ENCODE measurements at regions not wholly inside any gene's neighbourhood (a gene's known extent, or its start where the extent isn't known, plus 50 kb on each side); places are given as distances from the start of the nearest gene placed in this dataset.

GRCh38 chr4:162443510-162443909 is 279.7 kb upstream of the FSTL5 start:
- Histone ChIP-seq H3K27me3 (ENCODE audit: control insufficient read depth, insufficient read depth, low read length) (no peaks in the 10 kb centered on the region), H3K4me1 (ENCODE audit: control insufficient read depth, insufficient read depth, low read length) (no peaks in the 10 kb centered on the region), H3K9ac (ENCODE audit: low read depth, low read length) (no peak overlapping the region), H3K36me3 (ENCODE audit: control insufficient read depth, insufficient read depth, low read length) (no peaks in the 10 kb centered on the region), H3K4me3 (ENCODE audit: low read depth, low read length) (no peak overlapping the region), H3K9me3 (ENCODE audit: control insufficient read depth, insufficient read depth, low read length) (no peaks in the 10 kb centered on the region), H3K27ac (ENCODE audit: low read depth, low read length) (no peak overlapping the region)

GRCh38 chr4:162442128-162442527 is 278.3 kb upstream of the FSTL5 start:
- no peaks in the 10 kb centered on the region for H3K36me3 ChIP-seq (ENCODE audit: control insufficient read depth, insufficient read depth, low read length)
- H3K9ac ChIP-seq (ENCODE audit: low read depth, low read length) = no peak overlapping the region
- H3K9me3 ChIP-seq (ENCODE audit: control insufficient read depth, insufficient read depth, low read length) = no peaks in the 10 kb centered on the region
- no peaks in the 10 kb centered on the region for H3K27me3 ChIP-seq (ENCODE audit: control insufficient read depth, insufficient read depth, low read length)
- H3K4me1 ChIP-seq (ENCODE audit: control insufficient read depth, insufficient read depth, low read length) = no peaks in the 10 kb centered on the region
- no peak overlapping the region for H3K4me3 ChIP-seq (ENCODE audit: low read depth, low read length)
- H3K27ac ChIP-seq (ENCODE audit: low read depth, low read length) = no peak overlapping the region

- Histone ChIP-seq H3K4me3 (ENCODE audit: low read depth, low read length) (no peak overlapping the region), H3K9ac (ENCODE audit: low read depth, low read length) (no peak overlapping the region), H3K4me1 (ENCODE audit: control insufficient read depth, insufficient read depth, low read length) (no peaks in the 10 kb centered on the region), H3K27me3 (ENCODE audit: control insufficient read depth, insufficient read depth, low read length) (no peaks in the 10 kb centered on the region), H3K9me3 (ENCODE audit: control insufficient read depth, insufficient read depth, low read length) (no peaks in the 10 kb centered on the region), H3K27ac (ENCODE audit: low read depth, low read length) (no peak overlapping the region), H3K36me3 (ENCODE audit: control insufficient read depth, insufficient read depth, low read length) (no peaks in the 10 kb centered on the region)
Measured at GRCh38 chr4:162422312-162422711, 258.5 kb upstream of the FSTL5 start.

DNA sequence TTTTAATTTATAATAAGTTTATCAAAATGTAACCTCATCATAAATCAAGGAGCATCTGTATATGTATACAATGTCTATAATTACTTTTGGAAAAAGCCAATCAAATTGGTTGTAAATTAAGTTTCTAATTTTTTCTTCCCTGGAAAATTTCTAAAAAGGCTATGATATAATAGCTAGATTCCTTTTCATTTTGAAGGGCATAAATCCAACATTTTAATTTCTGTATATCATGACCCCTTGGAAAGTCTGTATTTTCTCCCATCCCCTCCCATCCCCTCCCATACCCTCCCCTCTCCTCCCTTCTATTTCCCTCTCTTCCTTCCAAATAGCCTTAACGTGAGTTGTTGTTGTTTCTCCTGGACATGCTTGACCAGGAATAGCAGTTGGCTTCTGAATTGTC is 247.1 kb upstream of the FSTL5 start:
- H3K9ac ChIP-seq (ENCODE audit: low read depth, low read length) = no peak overlapping the region
- no peak overlapping the region for H3K4me3 ChIP-seq (ENCODE audit: low read depth, low read length)
- no peaks in the 10 kb centered on the region for H3K27me3 ChIP-seq (ENCODE audit: control insufficient read depth, insufficient read depth, low read length)
- no peak overlapping the region for H3K27ac ChIP-seq (ENCODE audit: low read depth, low read length)
- H3K9me3 ChIP-seq (ENCODE audit: control insufficient read depth, insufficient read depth, low read length) = no peaks in the 10 kb centered on the region
- H3K4me1 ChIP-seq (ENCODE audit: control insufficient read depth, insufficient read depth, low read length) = no peaks in the 10 kb centered on the region
- H3K36me3 ChIP-seq (ENCODE audit: control insufficient read depth, insufficient read depth, low read length) = no peaks in the 10 kb centered on the region

DNA sequence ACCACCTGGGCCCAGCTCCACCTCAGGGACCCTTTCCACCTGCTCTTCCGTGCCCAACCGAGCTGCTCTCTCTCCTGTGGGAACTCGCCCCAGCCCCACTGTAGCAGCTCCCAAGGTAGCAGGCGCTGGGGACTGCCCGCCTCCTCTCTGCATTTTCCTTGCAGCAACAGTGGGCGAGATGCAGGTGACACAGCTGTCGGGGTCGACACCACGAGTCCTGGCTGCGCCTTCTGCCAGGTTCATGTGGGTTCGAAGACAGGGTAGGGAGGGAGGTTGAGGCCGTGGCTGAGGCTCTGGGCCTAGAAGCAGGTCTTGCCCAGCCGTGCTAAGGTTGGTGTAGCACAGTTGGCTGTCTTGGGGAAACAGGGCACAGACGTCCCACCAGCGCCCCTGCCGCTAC is 245.2 kb upstream of the FSTL5 start:
- no peak overlapping the region for H3K27ac ChIP-seq (ENCODE audit: low read depth, low read length)

DNA sequence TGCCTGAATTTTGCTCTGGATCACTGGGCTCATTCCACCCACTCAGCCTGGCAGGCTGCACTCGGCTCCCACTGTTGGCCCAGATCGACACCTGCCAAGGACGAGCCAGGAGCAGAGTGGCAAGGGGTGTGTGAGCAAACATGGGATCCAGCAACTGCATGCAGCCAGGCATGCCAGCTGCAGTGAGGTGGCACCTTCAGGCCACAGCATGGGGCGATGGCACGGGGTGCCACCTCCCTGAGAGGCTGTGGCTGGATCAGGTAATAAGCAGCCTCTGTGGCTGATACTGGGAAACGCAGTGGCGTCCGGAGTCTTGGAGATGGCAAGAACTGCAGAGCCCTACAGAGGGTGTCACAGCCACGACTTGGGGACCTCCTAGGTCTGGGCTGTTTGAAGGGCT is 244.5 kb upstream of the FSTL5 start:
- H3K4me3 ChIP-seq (ENCODE audit: low read depth, low read length) = no peak overlapping the region
- no peaks in the 10 kb centered on the region for H3K36me3 ChIP-seq (ENCODE audit: control insufficient read depth, insufficient read depth, low read length)
- no peaks in the 10 kb centered on the region for H3K27me3 ChIP-seq (ENCODE audit: control insufficient read depth, insufficient read depth, low read length)
- H3K4me1 ChIP-seq (ENCODE audit: control insufficient read depth, insufficient read depth, low read length) = no peaks in the 10 kb centered on the region
- H3K9me3 ChIP-seq (ENCODE audit: control insufficient read depth, insufficient read depth, low read length) = no peaks in the 10 kb centered on the region
- H3K27ac ChIP-seq (ENCODE audit: low read depth, low read length) = no peak overlapping the region
- H3K9ac ChIP-seq (ENCODE audit: low read depth, low read length) = no peak overlapping the region

More for the DNA sequence above, 245.2 kb upstream of the FSTL5 start:
- Histone ChIP-seq H3K9ac (ENCODE audit: low read depth, low read length) (no peak overlapping the region), H3K9me3 (ENCODE audit: control insufficient read depth, insufficient read depth, low read length) (no peaks in the 10 kb centered on the region), H3K4me3 (ENCODE audit: low read depth, low read length) (no peak overlapping the region), H3K4me1 (ENCODE audit: control insufficient read depth, insufficient read depth, low read length) (no peaks in the 10 kb centered on the region), H3K36me3 (ENCODE audit: control insufficient read depth, insufficient read depth, low read length) (no peaks in the 10 kb centered on the region), H3K27me3 (ENCODE audit: control insufficient read depth, insufficient read depth, low read length) (no peaks in the 10 kb centered on the region)

DNA sequence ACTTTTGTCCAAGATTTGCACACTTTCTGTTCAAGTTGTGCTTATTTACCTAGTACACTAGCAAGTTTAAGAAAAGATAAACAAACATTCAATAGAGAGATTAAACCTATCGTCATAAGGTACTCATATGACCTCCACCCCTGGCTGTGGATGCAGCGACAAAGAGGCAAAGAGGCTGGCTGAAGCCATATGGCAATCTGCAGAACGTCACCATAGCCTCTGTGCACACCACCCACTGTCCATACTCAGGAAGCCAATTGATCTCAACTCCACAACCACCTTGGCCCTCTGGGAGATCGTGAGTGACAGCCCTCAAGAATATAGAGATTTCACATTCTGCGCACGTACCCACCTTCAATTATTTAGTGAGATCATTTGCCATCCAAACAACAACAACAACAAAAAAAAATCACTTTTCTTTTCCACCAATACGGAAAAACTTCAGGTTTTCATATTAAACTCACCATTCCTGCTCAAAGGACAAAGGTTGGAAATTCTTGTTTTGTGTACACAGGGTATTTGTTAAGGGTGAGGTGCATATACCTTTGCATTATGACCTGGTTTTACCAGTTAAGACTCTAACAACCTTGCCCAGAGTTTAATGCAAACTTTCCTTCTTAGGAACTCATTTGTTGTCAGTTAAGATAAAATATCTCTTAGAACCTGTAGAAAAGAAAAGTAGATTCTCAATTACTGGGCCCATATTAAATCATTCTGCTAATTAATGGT is 243.0 kb upstream of the FSTL5 start:
- H3K4me3 ChIP-seq (ENCODE audit: low read depth, low read length) = no peak overlapping the region
- H3K27me3 ChIP-seq (ENCODE audit: control insufficient read depth, insufficient read depth, low read length) = no peaks in the 10 kb centered on the region
- H3K4me1 ChIP-seq (ENCODE audit: control insufficient read depth, insufficient read depth, low read length) = no peaks in the 10 kb centered on the region
- H3K36me3 ChIP-seq (ENCODE audit: control insufficient read depth, insufficient read depth, low read length) = no peaks in the 10 kb centered on the region
- H3K9ac ChIP-seq (ENCODE audit: low read depth, low read length) = no peak overlapping the region
- H3K27ac ChIP-seq (ENCODE audit: low read depth, low read length) = no peak overlapping the region
- no peaks in the 10 kb centered on the region for H3K9me3 ChIP-seq (ENCODE audit: control insufficient read depth, insufficient read depth, low read length)

DNA sequence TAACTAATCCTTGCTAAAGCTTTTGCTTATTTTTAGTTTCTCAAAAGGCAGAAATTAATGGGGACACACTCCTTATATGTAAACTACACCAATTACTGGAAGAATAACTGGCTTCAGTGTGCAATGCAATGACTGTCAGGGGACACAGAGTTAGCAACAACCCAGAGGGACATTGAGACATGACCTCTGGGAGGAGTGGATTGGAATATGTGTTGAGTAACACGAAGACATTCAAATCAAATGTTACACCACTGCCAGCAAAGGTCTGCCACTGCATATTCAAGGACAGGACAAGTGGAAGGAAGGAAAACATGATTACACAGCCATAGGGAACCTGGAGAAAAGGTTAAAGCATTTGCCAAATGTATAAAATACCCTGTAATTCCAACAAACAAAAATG is 240.1 kb upstream of the FSTL5 start:
- H3K9me3 ChIP-seq (ENCODE audit: control insufficient read depth, insufficient read depth, low read length) = no peaks in the 10 kb centered on the region
- H3K9ac ChIP-seq (ENCODE audit: low read depth, low read length) = no peak overlapping the region
- no peaks in the 10 kb centered on the region for H3K27me3 ChIP-seq (ENCODE audit: control insufficient read depth, insufficient read depth, low read length)
- H3K27ac ChIP-seq (ENCODE audit: low read depth, low read length) = no peak overlapping the region
- H3K4me3 ChIP-seq (ENCODE audit: low read depth, low read length) = no peak overlapping the region
- no peaks in the 10 kb centered on the region for H3K4me1 ChIP-seq (ENCODE audit: control insufficient read depth, insufficient read depth, low read length)
- H3K36me3 ChIP-seq (ENCODE audit: control insufficient read depth, insufficient read depth, low read length) = no peaks in the 10 kb centered on the region

GRCh38 chr4:162403419-162403818 is 239.6 kb upstream of the FSTL5 start:
- H3K36me3 ChIP-seq (ENCODE audit: control insufficient read depth, insufficient read depth, low read length) = no peaks in the 10 kb centered on the region
- no peaks in the 10 kb centered on the region for H3K9me3 ChIP-seq (ENCODE audit: control insufficient read depth, insufficient read depth, low read length)
- H3K27ac ChIP-seq (ENCODE audit: low read depth, low read length) = no peak overlapping the region
- H3K9ac ChIP-seq (ENCODE audit: low read depth, low read length) = no peak overlapping the region
- H3K27me3 ChIP-seq (ENCODE audit: control insufficient read depth, insufficient read depth, low read length) = no peaks in the 10 kb centered on the region
- no peak overlapping the region for H3K4me3 ChIP-seq (ENCODE audit: low read depth, low read length)
- no peaks in the 10 kb centered on the region for H3K4me1 ChIP-seq (ENCODE audit: control insufficient read depth, insufficient read depth, low read length)

GRCh38 chr4:162401021-162401420 is 237.2 kb upstream of the FSTL5 start:
- Histone ChIP-seq H3K27ac (ENCODE audit: low read depth, low read length) (no peak overlapping the region), H3K4me1 (ENCODE audit: control insufficient read depth, insufficient read depth, low read length) (no peaks in the 10 kb centered on the region), H3K4me3 (ENCODE audit: low read depth, low read length) (no peak overlapping the region), H3K9ac (ENCODE audit: low read depth, low read length) (no peak overlapping the region), H3K36me3 (ENCODE audit: control insufficient read depth, insufficient read depth, low read length) (no peaks in the 10 kb centered on the region), H3K9me3 (ENCODE audit: control insufficient read depth, insufficient read depth, low read length) (no peaks in the 10 kb centered on the region), H3K27me3 (ENCODE audit: control insufficient read depth, insufficient read depth, low read length) (no peaks in the 10 kb centered on the region)

- Histone ChIP-seq H3K4me1 (ENCODE audit: control insufficient read depth, insufficient read depth, low read length) (no peaks in the 10 kb centered on the region), H3K27me3 (ENCODE audit: control insufficient read depth, insufficient read depth, low read length) (no peaks in the 10 kb centered on the region), H3K4me3 (ENCODE audit: low read depth, low read length) (no peak overlapping the region), H3K9me3 (ENCODE audit: control insufficient read depth, insufficient read depth, low read length) (no peaks in the 10 kb centered on the region), H3K9ac (ENCODE audit: low read depth, low read length) (no peak overlapping the region), H3K27ac (ENCODE audit: low read depth, low read length) (no peak overlapping the region), H3K36me3 (ENCODE audit: control insufficient read depth, insufficient read depth, low read length) (no peaks in the 10 kb centered on the region)
Measured at GRCh38 chr4:162392946-162393345, 229.1 kb upstream of the FSTL5 start.

Data from HUES48 (cell line).